Glutamatergic neuron (in vitro differentiated cells): ENCODE measurements at regions not wholly inside any gene's neighbourhood (a gene's known extent, or its start where the extent isn't known, plus 50 kb on each side); places are given as distances from the start of the nearest gene placed in this dataset.

Experiments
- DNase-seq: peaks from one replicate; pipeline ENCODE4 v3.0.0; 2022
- H3K27ac Mint-ChIP-seq: one replicate; pipeline ENCODE4 v1.8.0; 2020; ENCODE audit warnings: mild to moderate bottlenecking, mixed read lengths, inconsistent platforms; ENCODE audit not compliant: unreplicated experiment
- H3K27me3 Mint-ChIP-seq: one replicate; pipeline ENCODE4 v1.8.0; 2020; ENCODE audit warnings: mild to moderate bottlenecking, moderate library complexity, mixed read lengths, inconsistent platforms; ENCODE audit not compliant: unreplicated experiment
- H3K36me3 Mint-ChIP-seq: one replicate; pipeline ENCODE4 v1.8.0; 2020; ENCODE audit warnings: mild to moderate bottlenecking, mixed read lengths, inconsistent platforms; ENCODE audit not compliant: unreplicated experiment
- H3K4me1 Mint-ChIP-seq: one replicate; pipeline ENCODE4 v1.8.0; 2020; ENCODE audit warnings: mild to moderate bottlenecking, low read depth, mixed read lengths, inconsistent platforms; ENCODE audit not compliant: unreplicated experiment
- H3K4me3 Mint-ChIP-seq: one replicate; pipeline ENCODE4 v1.8.0; 2020; ENCODE audit warnings: mild to moderate bottlenecking, mixed read lengths, inconsistent platforms; ENCODE audit not compliant: unreplicated experiment
- H3K9me3 Mint-ChIP-seq: one replicate; pipeline ENCODE4 v1.8.0; 2020; ENCODE audit warnings: mild to moderate bottlenecking, moderate library complexity, mixed read lengths, inconsistent platforms; ENCODE audit not compliant: unreplicated experiment
- CTCF ChIP-seq: fragments of 200-600 bp; sonication (generic); IDR thresholded peaks from one replicate; pipeline ENCODE4 v1.5.0; 2021; ENCODE audit not compliant: partially characterized antibody, unreplicated experiment

- TF ChIP-seq CTCF = no peak
- Mint-ChIP-seq H3K9me3 (no peaks in the 10 kb centered on the region), H3K27me3 (peaks cover 1% of the 10 kb centered on the region), H3K4me1 (no peaks in the 10 kb centered on the region), H3K36me3 (no peaks in the 10 kb centered on the region), H3K27ac (no peak overlapping the region), H3K4me3 (no peak overlapping the region)
- DNase-seq = no peak
Observed at GRCh38 chr2:18444806-18445205, 115.6 kb downstream of the RDH14 start.

- Mint-ChIP-seq H3K4me3 (no peak overlapping the region), H3K9me3 (no peaks in the 10 kb centered on the region)
Observed at GRCh38 chr2:18441583-18441982, 118.9 kb downstream of the RDH14 start.

GRCh38 chr2:18440777-18441176, 119.7 kb downstream of the RDH14 start:
- Mint-ChIP-seq H3K36me3 (no peaks in the 10 kb centered on the region), H3K27me3 (peaks cover 1% of the 10 kb centered on the region), H3K9me3 (no peaks in the 10 kb centered on the region), H3K27ac (no peak overlapping the region), H3K4me3 (no peak overlapping the region), H3K4me1 (no peaks in the 10 kb centered on the region)
- no peak for DNase-seq
- TF ChIP-seq CTCF = no peak

More at GRCh38 chr2:18441583-18441982, 118.9 kb downstream of the RDH14 start:
- no peak for DNase-seq
- Mint-ChIP-seq H3K36me3 (no peaks in the 10 kb centered on the region), H3K27me3 (peaks cover 1% of the 10 kb centered on the region), H3K4me1 (no peaks in the 10 kb centered on the region), H3K27ac (no peak overlapping the region)
- TF ChIP-seq CTCF = no peak

GRCh38 chr2:18440141-18440661, 120.3 kb downstream of the RDH14 start:
- H3K27ac Mint-ChIP-seq = no peak overlapping the region
- no peaks in the 10 kb centered on the region for H3K36me3 Mint-ChIP-seq
- H3K4me1 Mint-ChIP-seq = no peaks in the 10 kb centered on the region
- no peak overlapping the region for H3K4me3 Mint-ChIP-seq
- no peak for DNase-seq
- H3K27me3 Mint-ChIP-seq = no peaks in the 10 kb centered on the region
- no peak for TF ChIP-seq CTCF
- no peaks in the 10 kb centered on the region for H3K9me3 Mint-ChIP-seq

GRCh38 chr2:18439716-18440115, 120.7 kb downstream of the RDH14 start:
- Mint-ChIP-seq H3K9me3 (no peaks in the 10 kb centered on the region), H3K27me3 (no peaks in the 10 kb centered on the region), H3K36me3 (no peaks in the 10 kb centered on the region), H3K4me3 (no peak overlapping the region), H3K27ac (no peak overlapping the region), H3K4me1 (no peaks in the 10 kb centered on the region)
- no peak for TF ChIP-seq CTCF
- DNase-seq = no peak
